HepG2 (cell line): ENCODE measurements at regions not wholly inside any gene's neighbourhood (a gene's known extent, or its start where the extent isn't known, plus 50 kb on each side); places are given as distances from the start of the nearest gene placed in this dataset.

Source experiments
- ATAC-seq: fragments of 200-7000 bp; cut with Tn5 transposase; 3 replicates; pipeline ENCODE4 v1.9.1; 2020; ENCODE audit warnings: mild to moderate bottlenecking, moderate library complexity
- BruUV-seq: library from RNA; stranded (reverse); fragments of 400-500 nt; replicated peaks from 2 replicates; lab custom pipeline; 2021; lab: Mats Ljungman, UMichigan
- CTCF ChIA-PET: fragments of 300-600 bp; formaldehyde crosslinking; extraction: SDS; loops from one replicate; lab custom pipeline; 2021; ENCODE audit warnings: low total read pairs, inconsistent platforms, low intra/inter-chr PET ratio; lab: Yijun Ruan, JAX
- POLR2A ChIA-PET: fragments of 350-600 bp; sonication (Branson Sonifier 250); formaldehyde crosslinking; loops from one replicate; lab custom pipeline; 2020; ENCODE audit warnings: antibody characterized with exemption, inconsistent platforms; lab: Yijun Ruan, JAX
- DNase-seq: peaks from one replicate; pipeline ENCODE4 v3.0.0-alpha.2; 2015; ENCODE audit warnings: low spot score
- FAIRE-seq: peaks from 3 replicates; lab custom pipeline; 2011; peaks lifted over from hg19 to GRCh38; lab: Jason Lieb, UNC
- H2AFZ ChIP-seq: one replicate; pipeline ENCODE4 v1.6.1; 2011; ENCODE audit warnings: low read length, inconsistent platforms
- H3K27ac ChIP-seq: fragments of 300-600 bp; 3 replicates; pipeline ENCODE4 v1.8.0; 2011; ENCODE audit warnings: mixed run types, mild to moderate bottlenecking, mixed read lengths, low read length, inconsistent platforms; ENCODE audit not compliant: insufficient read depth; ENCODE audit errors: extremely low read length
- H3K27me3 ChIP-seq, 2 experiments: fragments of 200-600 bp in 1 of 2; 2 replicates in 1 of 2; 3 replicates in 1 of 2; pipeline versions ENCODE4 v1.6.0 to v1.8.0; 2011; ENCODE audit warnings: low read length in 2 of 2, mild to moderate bottlenecking in 2 of 2, moderate library complexity in 2 of 2, inconsistent platforms in 1 of 2; ENCODE audit not compliant: insufficient read depth in 2 of 2, control insufficient read depth in 1 of 2
- H3K36me3 ChIP-seq, 2 experiments: fragments of 200-600 bp in 1 of 2; replicated peaks in 1 of 2; 2 replicates in 1 of 2; 3 replicates in 1 of 2; pipeline versions ENCODE4 v1.5.1 to v1.8.0; 2011; ENCODE audit warnings: low read length in 2 of 2, inconsistent platforms in 1 of 2; ENCODE audit not compliant: insufficient read depth in 2 of 2, control insufficient read depth in 1 of 2
- H3K4me1 ChIP-seq: 2 replicates; pipeline ENCODE4 v1.5.1; 2012; ENCODE audit warnings: low read length, inconsistent platforms; ENCODE audit not compliant: insufficient read depth
- H3K4me2 ChIP-seq: 2 replicates; pipeline ENCODE4 v1.6.0; 2011; ENCODE audit warnings: low read depth, low read length, inconsistent platforms
- H3K4me3 ChIP-seq, 3 experiments: fragments of 200-600 bp in 1 of 3; sonication (generic), shearing (Covaris generic) in 1 of 3; replicated peaks in 1 of 3; 2 replicates each; pipeline ENCODE4 v1.5.1; 2011 to 2016; ENCODE audit warnings: low read length in 3 of 3, inconsistent platforms in 2 of 3, low read depth in 2 of 3, mild to moderate bottlenecking in 2 of 3, control low read depth in 1 of 3, mixed read lengths in 1 of 3; ENCODE audit not compliant: insufficient read depth in 1 of 3
- H3K79me2 ChIP-seq: one replicate; pipeline ENCODE4 v1.6.1; 2011; ENCODE audit warnings: low read length, inconsistent platforms; ENCODE audit not compliant: insufficient read depth
- H3K9ac ChIP-seq: 2 replicates; pipeline ENCODE4 v1.6.0; 2011; ENCODE audit warnings: mild to moderate bottlenecking, low read depth, low read length, inconsistent platforms; ENCODE audit not compliant: insufficient read depth
- H3K9me3 ChIP-seq: 2 replicates; pipeline ENCODE4 v1.5.1; 2012; ENCODE audit warnings: mild to moderate bottlenecking, low read length
- H4K20me1 ChIP-seq: 2 replicates; pipeline ENCODE4 v1.6.0; 2011; ENCODE audit warnings: inconsistent platforms, mild to moderate bottlenecking, low read length, moderate library complexity; ENCODE audit not compliant: insufficient read depth
- CEBPB ChIP-seq: IDR thresholded peaks from 2 replicates; pipeline ENCODE4 v1.6.1; 2011; ENCODE audit warnings: low read depth, low read length, improper control_type of control experiment, borderline replicate concordance
- CEBPG ChIP-seq: IDR thresholded peaks from 2 replicates; pipeline ENCODE4 v1.6.1; 2016
- FOXJ3 ChIP-seq: sonication (generic); formaldehyde crosslinking; IDR thresholded peaks from 2 replicates; pipeline ENCODE4 v1.4.0; 2020; ENCODE audit warnings: missing genetic modification reagents, mild to moderate bottlenecking, borderline replicate concordance
- NCOA2 ChIP-seq: sonication (generic); formaldehyde crosslinking; IDR thresholded peaks from 2 replicates; pipeline ENCODE4 v1.8.0; 2022; ENCODE audit warnings: inconsistent platforms
- PHF21A ChIP-seq: sonication (generic); formaldehyde crosslinking; IDR thresholded peaks from 2 replicates; pipeline ENCODE4 v1.5.0; 2020; ENCODE audit warnings: mild to moderate bottlenecking, missing genetic modification reagents
- ZMYM3 ChIP-seq: sonication (generic); formaldehyde crosslinking; IDR thresholded peaks from 2 replicates; pipeline ENCODE4 v1.5.1; 2020; ENCODE audit warnings: mild to moderate bottlenecking, missing genetic modification reagents
- ZNF124 ChIP-seq: sonication (generic); formaldehyde crosslinking; IDR thresholded peaks from 2 replicates; pipeline ENCODE4 v1.4.0; 2020; ENCODE audit warnings: missing genetic modification reagents
- ZNF143 ChIP-seq: sonication (generic); formaldehyde crosslinking; IDR thresholded peaks from 2 replicates; pipeline ENCODE4 v1.4.0; 2020; ENCODE audit warnings: missing genetic modification reagents
- WGBS: methylation state at CpG from one replicate; pipeline ENCODE4 v1.1.6; 2017; ENCODE audit warnings: low lambda C conversion rate; 5-methylcytosine and 5-hydroxymethylcytosine counted together
- in situ Hi-C: cut with HindIII; loops from 2 replicates; pipeline ENCODE4 v1.10.0; 2017; ENCODE audit warnings: low pct_unique_long_range_greater_than_20kb; ENCODE audit not compliant: extremely low pct_ligation_motif_present
- intact Hi-C: fragments of 100-400 bp; cut with micrococcal nuclease; formaldehyde crosslinking; loops from one replicate; pipeline ENCODE4 v1.10.0; 2022; ENCODE audit not compliant: unreplicated experiment
- TF ChIP-seq, protein P1 (sequence below): sonication (generic); formaldehyde crosslinking; IDR thresholded peaks from 2 replicates; pipeline ENCODE4 v1.4.0; 2020; ENCODE audit warnings: mild to moderate bottlenecking, low read depth, missing genetic modification reagents
- TF ChIP-seq, protein P2 (sequence below): sonication (generic); formaldehyde crosslinking; IDR thresholded peaks from 2 replicates; pipeline ENCODE4 v1.8.1; 2022; ENCODE audit warnings: mild to moderate bottlenecking, missing genetic modification reagents
- TF ChIP-seq, protein P3 (sequence below): IDR thresholded peaks from 2 replicates; pipeline ENCODE4 v1.6.1; 2016
- TF ChIP-seq, protein P4 (sequence below): sonication (generic); formaldehyde crosslinking; IDR thresholded peaks from 2 replicates; pipeline ENCODE4 v1.4.0; 2020; ENCODE audit warnings: missing genetic modification reagents

DNA sequence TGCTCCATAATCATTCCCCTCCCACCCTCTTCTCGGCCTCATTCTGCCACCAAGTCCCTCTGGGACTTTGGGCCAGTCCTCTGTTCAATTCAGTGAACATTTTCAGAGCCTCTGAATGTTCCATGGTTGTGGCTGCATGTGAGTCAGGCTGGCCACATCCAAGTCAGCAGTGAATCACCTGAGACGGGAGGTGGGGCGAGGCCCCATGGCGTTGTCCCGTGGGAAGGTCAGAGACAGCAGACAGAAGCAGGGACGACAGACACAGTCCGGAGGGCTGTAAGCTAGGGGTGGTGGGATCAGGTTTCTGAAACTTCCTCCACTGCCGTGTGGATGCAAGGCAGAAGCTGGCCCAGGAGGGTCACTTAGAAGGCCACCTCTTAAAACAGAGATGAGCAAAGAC lies 324.8 kb downstream of the MN1 start:
- no TSS peak for BruUV-seq
- in situ Hi-C loops: no loop called here
- FAIRE-seq: no peak

More for the DNA sequence above, 324.8 kb downstream of the MN1 start:
- Histone ChIP-seq H4K20me1 (no peaks in the 10 kb centered on the region), H3K4me3 (no peak overlapping the region), H3K9ac (no peak overlapping the region), H3K79me2 (no peaks in the 10 kb centered on the region), H2AFZ (no peak overlapping the region), H3K9me3 (no peaks in the 10 kb centered on the region), H3K27me3 (peaks cover 2 to 19% of the 10 kb centered on the region in 2 experiments; a peak in 2 of 5 replicates), H3K27ac (no peak overlapping the region), H3K4me2 (peak overlapping the region; percentile 45), H3K4me1 (peaks cover 36% of the 10 kb centered on the region), H3K36me3 (no peaks in the 10 kb centered on the region)
- 4% methylated on average over 8 of the region's 8 CpGs for WGBS
- no peak for DNase-seq
- TF ChIP-seq PHF21A (CRISPR knock-in tag): no peak
- TF ChIP-seq, protein P1, sequence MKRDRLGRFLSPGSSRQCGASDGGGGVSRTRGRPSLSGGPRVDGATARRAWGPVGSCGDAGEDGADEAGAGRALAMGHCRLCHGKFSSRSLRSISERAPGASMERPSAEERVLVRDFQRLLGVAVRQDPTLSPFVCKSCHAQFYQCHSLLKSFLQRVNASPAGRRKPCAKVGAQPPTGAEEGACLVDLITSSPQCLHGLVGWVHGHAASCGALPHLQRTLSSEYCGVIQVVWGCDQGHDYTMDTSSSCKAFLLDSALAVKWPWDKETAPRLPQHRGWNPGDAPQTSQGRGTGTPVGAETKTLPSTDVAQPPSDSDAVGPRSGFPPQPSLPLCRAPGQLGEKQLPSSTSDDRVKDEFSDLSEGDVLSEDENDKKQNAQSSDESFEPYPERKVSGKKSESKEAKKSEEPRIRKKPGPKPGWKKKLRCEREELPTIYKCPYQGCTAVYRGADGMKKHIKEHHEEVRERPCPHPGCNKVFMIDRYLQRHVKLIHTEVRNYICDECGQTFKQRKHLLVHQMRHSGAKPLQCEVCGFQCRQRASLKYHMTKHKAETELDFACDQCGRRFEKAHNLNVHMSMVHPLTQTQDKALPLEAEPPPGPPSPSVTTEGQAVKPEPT: no peak
- TF ChIP-seq, protein P2, sequence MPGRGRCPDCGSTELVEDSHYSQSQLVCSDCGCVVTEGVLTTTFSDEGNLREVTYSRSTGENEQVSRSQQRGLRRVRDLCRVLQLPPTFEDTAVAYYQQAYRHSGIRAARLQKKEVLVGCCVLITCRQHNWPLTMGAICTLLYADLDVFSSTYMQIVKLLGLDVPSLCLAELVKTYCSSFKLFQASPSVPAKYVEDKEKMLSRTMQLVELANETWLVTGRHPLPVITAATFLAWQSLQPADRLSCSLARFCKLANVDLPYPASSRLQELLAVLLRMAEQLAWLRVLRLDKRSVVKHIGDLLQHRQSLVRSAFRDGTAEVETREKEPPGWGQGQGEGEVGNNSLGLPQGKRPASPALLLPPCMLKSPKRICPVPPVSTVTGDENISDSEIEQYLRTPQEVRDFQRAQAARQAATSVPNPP (CRISPR knock-in tag): no peak
- TF ChIP-seq ZMYM3: no peak
- no peak for TF ChIP-seq CEBPG (CRISPR knock-in tag)
- no peak for TF ChIP-seq NCOA2 (CRISPR knock-in tag)
- no peak for TF ChIP-seq ZNF143 (CRISPR knock-in tag)
- TF ChIP-seq ZNF124 (CRISPR knock-in tag): no peak
- TF ChIP-seq, protein P3, sequence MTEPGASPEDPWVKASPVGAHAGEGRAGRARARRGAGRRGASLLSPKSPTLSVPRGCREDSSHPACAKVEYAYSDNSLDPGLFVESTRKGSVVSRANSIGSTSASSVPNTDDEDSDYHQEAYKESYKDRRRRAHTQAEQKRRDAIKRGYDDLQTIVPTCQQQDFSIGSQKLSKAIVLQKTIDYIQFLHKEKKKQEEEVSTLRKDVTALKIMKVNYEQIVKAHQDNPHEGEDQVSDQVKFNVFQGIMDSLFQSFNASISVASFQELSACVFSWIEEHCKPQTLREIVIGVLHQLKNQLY: no peak
- TF ChIP-seq CEBPB: no peak
- TF ChIP-seq, protein P4, sequence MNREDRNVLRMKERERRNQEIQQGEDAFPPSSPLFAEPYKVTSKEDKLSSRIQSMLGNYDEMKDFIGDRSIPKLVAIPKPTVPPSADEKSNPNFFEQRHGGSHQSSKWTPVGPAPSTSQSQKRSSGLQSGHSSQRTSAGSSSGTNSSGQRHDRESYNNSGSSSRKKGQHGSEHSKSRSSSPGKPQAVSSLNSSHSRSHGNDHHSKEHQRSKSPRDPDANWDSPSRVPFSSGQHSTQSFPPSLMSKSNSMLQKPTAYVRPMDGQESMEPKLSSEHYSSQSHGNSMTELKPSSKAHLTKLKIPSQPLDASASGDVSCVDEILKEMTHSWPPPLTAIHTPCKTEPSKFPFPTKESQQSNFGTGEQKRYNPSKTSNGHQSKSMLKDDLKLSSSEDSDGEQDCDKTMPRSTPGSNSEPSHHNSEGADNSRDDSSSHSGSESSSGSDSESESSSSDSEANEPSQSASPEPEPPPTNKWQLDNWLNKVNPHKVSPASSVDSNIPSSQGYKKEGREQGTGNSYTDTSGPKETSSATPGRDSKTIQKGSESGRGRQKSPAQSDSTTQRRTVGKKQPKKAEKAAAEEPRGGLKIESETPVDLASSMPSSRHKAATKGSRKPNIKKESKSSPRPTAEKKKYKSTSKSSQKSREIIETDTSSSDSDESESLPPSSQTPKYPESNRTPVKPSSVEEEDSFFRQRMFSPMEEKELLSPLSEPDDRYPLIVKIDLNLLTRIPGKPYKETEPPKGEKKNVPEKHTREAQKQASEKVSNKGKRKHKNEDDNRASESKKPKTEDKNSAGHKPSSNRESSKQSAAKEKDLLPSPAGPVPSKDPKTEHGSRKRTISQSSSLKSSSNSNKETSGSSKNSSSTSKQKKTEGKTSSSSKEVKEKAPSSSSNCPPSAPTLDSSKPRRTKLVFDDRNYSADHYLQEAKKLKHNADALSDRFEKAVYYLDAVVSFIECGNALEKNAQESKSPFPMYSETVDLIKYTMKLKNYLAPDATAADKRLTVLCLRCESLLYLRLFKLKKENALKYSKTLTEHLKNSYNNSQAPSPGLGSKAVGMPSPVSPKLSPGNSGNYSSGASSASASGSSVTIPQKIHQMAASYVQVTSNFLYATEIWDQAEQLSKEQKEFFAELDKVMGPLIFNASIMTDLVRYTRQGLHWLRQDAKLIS (CRISPR knock-in tag): no peak
- TF ChIP-seq FOXJ3: no peak
- intact Hi-C loops: no loop called here
- peak; percentile 27; the same call in 1 of the 3 replicates for ATAC-seq
- POLR2A ChIA-PET: no interaction called here
- CTCF ChIA-PET: no interaction called here
